Right lobe of liver (tissue), 4 donors: ENCODE measurements at regions not wholly inside any gene's neighbourhood (a gene's known extent, or its start where the extent isn't known, plus 50 kb on each side); places are given as distances from the start of the nearest gene placed in this dataset.

Experiments used
- POLR2A ChIP-seq: fragments of 450-650 bp; IDR thresholded peaks from one replicate; pipeline ENCODE4 v1.6.1; 2017; ENCODE audit warnings: antibody characterized with exemption, mild to moderate bottlenecking
- TF ChIP-seq, protein P1 (sequence below), 4 donors: fragments of 200-600 bp in 3 of 4; fragments of 450-650 bp in 1 of 4; IDR thresholded peaks; one replicate each; pipeline versions ENCODE4 v1.5.1 to v1.8.0; 2016 to 2022; ENCODE audit warnings: antibody characterized with exemption in 4 of 4, mild to moderate bottlenecking in 2 of 4
- donor health status: DM: no; HTN: no; CAD: no.
- donor health status: DM: no; HTN: no; CAD: no.
- donor health status: DM: no; HTN: yes; CAD: no.

- TF ChIP-seq, protein P1, sequence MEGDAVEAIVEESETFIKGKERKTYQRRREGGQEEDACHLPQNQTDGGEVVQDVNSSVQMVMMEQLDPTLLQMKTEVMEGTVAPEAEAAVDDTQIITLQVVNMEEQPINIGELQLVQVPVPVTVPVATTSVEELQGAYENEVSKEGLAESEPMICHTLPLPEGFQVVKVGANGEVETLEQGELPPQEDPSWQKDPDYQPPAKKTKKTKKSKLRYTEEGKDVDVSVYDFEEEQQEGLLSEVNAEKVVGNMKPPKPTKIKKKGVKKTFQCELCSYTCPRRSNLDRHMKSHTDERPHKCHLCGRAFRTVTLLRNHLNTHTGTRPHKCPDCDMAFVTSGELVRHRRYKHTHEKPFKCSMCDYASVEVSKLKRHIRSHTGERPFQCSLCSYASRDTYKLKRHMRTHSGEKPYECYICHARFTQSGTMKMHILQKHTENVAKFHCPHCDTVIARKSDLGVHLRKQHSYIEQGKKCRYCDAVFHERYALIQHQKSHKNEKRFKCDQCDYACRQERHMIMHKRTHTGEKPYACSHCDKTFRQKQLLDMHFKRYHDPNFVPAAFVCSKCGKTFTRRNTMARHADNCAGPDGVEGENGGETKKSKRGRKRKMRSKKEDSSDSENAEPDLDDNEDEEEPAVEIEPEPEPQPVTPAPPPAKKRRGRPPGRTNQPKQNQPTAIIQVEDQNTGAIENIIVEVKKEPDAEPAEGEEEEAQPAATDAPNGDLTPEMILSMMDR (IDR thresholded peaks at IDR 0.05): no peak
- no peak for TF ChIP-seq POLR2A
These were observed 792.3 kb upstream of the PCDH7 start for GRCh38 chr4:29927895-29928294.
